ENCODE measurements at regions not wholly inside any gene's neighbourhood (a gene's known extent, or its start where the extent isn't known, plus 50 kb on each side); places are given as distances from the start of the nearest gene placed in this dataset.
"Not testable (repeated sequence)": the region's sequence is repeated elsewhere in the genome, so short reads cannot be mapped to it uniquely, and the experiment has no call there.

DNA sequence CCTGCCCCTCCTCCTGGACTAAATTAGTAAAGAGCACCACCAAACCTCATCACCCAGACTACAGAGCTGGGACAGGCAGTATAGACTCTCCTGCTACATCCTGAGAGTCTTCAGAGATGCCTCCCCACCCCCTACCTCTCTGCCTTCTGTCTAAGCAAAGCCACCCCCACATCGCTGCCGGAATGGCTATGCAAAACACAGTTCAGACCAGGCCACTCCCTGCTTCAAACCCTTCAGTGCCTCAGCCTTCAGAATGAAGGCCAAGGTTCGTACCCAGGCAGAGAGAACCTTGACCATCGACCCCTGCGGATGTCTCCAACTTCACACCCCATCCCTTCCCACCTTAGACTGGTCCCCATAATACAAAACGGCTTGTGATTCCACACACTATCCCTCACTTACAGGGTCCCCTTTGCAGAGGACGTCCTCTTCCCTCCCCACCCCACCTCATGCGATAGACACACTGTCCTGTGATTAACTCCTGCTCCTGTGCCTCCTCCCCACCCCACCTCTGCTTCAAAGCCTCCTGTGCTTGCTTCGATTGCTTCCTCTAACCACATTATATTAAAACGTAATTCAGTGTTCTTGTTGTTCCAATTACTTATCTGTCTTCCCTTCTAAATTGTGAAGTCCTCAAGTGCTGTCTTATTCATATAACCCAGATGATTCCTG is 175.3 kb downstream of the UACA start:
- H3K9me3 ChIP-seq: no peaks in the 10 kb centered on the region
- H3K27ac ChIP-seq: no peak overlapping the region
- 84% methylated on average over 10 of the region's 10 CpGs for WGBS (ENCODE audit: insufficient coverage, low coverage, low lambda C conversion rate, missing lambda C conversion rate)
- no peak overlapping the region for H3K4me3 ChIP-seq
- H3K4me1 ChIP-seq: no peaks in the 10 kb centered on the region
- intact Hi-C loops (cut with DNase I): no loop called here
- TF ChIP-seq CTCF (IDR thresholded peaks at IDR 0.05) (no peak), POLR2A (IDR thresholded peaks at IDR 0.05) (no peak)
- ATAC-seq (no peak), DNase-seq (peak in 1 of 3 donors; percentile 10)
- H3K27me3 ChIP-seq: no peaks in the 10 kb centered on the region
- no peaks in the 10 kb centered on the region for H3K36me3 ChIP-seq

DNA sequence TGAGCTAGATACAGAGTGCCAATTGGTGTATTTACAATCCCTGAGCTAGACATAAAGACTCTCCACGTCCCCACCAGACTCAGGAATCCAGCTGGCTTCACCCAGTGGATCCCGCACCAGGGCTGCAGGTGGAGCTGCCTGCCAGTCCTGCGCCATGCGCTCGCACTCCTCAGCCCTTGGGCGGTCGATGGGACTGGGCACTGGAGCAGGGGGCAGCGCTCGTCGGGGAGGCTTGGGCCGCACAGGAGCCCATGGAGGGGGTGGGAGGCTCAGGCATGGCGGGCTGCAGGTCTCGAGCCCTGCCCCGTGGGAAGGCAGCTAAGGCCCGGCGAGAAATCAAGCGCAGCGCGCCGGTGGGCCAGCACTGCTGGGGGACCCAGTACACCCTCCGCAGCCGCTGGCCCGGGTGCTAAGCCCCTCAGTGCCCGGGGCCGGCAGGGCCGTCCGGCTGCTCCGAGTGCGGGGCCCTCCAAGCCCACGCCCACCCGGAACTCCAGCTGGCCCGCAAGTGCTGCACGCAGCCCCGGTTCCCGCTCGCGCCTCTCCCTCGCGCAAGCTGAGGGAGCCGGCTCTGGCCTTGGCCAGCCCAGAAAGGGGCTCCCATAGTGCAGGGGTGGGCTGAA is 176.2 kb downstream of the UACA start:
- WGBS (ENCODE audit: insufficient coverage, low coverage, low lambda C conversion rate, missing lambda C conversion rate): 100% methylated on average over 1 of the region's 40 CpGs
- H3K4me3 ChIP-seq; H3K27ac ChIP-seq; intact Hi-C loops (cut with DNase I); ATAC-seq; H3K36me3 ChIP-seq; H3K4me1 ChIP-seq; H3K9me3 ChIP-seq; H3K27me3 ChIP-seq: not testable (repeated sequence)
- DNase-seq: peak in 1 of 3 donors; percentile 16

- Histone ChIP-seq H3K36me3 (no peaks in the 10 kb centered on the region), H3K4me3 (no peak overlapping the region), H3K4me1 (no peaks in the 10 kb centered on the region), H3K27ac (no peak overlapping the region), H3K27me3 (no peaks in the 10 kb centered on the region), H3K9me3 (no peaks in the 10 kb centered on the region)
- TF ChIP-seq POLR2A (IDR thresholded peaks at IDR 0.05) (no peak), CTCF (IDR thresholded peaks at IDR 0.05) (no peak)
- intact Hi-C loops (cut with DNase I): no loop called here
- no peak for ATAC-seq
- WGBS (ENCODE audit: insufficient coverage, low coverage, low lambda C conversion rate, missing lambda C conversion rate): 75% methylated on average over 16 of the region's 24 CpGs
- DNase-seq: peak in 1 of 3 donors; percentile 26
Measured at GRCh38 chr15:70586241-70586640, 177.1 kb downstream of the UACA start.

DNA sequence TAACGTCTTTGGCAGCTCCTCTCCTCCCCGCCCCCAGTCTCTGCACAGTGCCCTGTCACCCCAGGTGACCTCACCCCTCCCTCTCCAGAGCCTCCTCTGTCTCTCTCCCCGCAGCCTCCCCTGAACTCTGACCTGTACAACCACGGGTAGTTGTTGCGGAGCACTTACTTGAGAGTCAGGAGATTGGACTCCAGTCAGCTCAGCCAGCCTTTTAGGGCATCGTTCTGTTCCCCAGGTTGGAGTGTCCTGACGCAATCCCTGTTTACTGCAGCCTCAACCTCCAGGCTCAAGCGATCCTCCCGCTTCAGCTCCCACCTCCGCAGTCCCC is 177.7 kb downstream of the UACA start:
- Histone ChIP-seq H3K36me3 (no peaks in the 10 kb centered on the region), H3K4me1 (no peaks in the 10 kb centered on the region), H3K4me3 (no peak overlapping the region), H3K9me3 (no peaks in the 10 kb centered on the region), H3K27me3 (no peaks in the 10 kb centered on the region), H3K27ac (no peak overlapping the region)
- intact Hi-C loops (cut with DNase I): no loop called here
- TF ChIP-seq CTCF (IDR thresholded peaks at IDR 0.05) (no peak), POLR2A (IDR thresholded peaks at IDR 0.05) (no peak)
- peak in 1 of 3 donors; percentile 27 for DNase-seq
- peak in 2 of 4 donors; percentile 34 to 38 for ATAC-seq
- 21% methylated on average over 7 of the region's 10 CpGs for WGBS (ENCODE audit: insufficient coverage, low coverage, low lambda C conversion rate, missing lambda C conversion rate)

- peak; percentile 48 to 75 (median 54) for ATAC-seq
- Histone ChIP-seq H3K36me3 (no peaks in the 10 kb centered on the region), H3K4me1 (no peaks in the 10 kb centered on the region), H3K9me3 (no peaks in the 10 kb centered on the region), H3K27me3 (no peaks in the 10 kb centered on the region), H3K27ac (no peak overlapping the region), H3K4me3 (peak overlapping the region in 2 of 3 donors; percentile 6 to 13)
- WGBS (ENCODE audit: insufficient coverage, low coverage, low lambda C conversion rate, missing lambda C conversion rate): 41% methylated on average over 5 of the region's 64 CpGs
- intact Hi-C loops (cut with DNase I): no loop called here
- peak in 1 of 3 donors; percentile 37 for DNase-seq
- TF ChIP-seq POLR2A (IDR thresholded peaks at IDR 0.05) (no peak), CTCF (IDR thresholded peaks at IDR 0.05) (peak; percentile 29 to 37 (median 34))
Measured at GRCh38 chr15:70584838-70585706, 178.3 kb downstream of the UACA start.
